GM12865 (cell line): ENCODE measurements at regions not wholly inside any gene's neighbourhood (a gene's known extent, or its start where the extent isn't known, plus 50 kb on each side); places are given as distances from the start of the nearest gene placed in this dataset.

Experiments used
- DNase-seq: peaks from one replicate; pipeline ENCODE4 v3.0.0; 2010; ENCODE audit warnings: low read depth
- H3K4me3 ChIP-seq: 2 replicates; pipeline ENCODE4 v1.5.1; 2011; ENCODE audit warnings: mild to moderate bottlenecking, low read depth, low read length, control low read depth
- TF ChIP-seq, protein P1 (sequence below): IDR thresholded peaks from 2 replicates; pipeline ENCODE4 v1.5.1; 2011; ENCODE audit warnings: low read length, control low read depth, low read depth, inconsistent platforms; ENCODE audit not compliant: insufficient read depth; ENCODE audit errors: missing control alignments

- H3K4me3 ChIP-seq = no peak overlapping the region
- no peak for DNase-seq
- TF ChIP-seq, protein P1, sequence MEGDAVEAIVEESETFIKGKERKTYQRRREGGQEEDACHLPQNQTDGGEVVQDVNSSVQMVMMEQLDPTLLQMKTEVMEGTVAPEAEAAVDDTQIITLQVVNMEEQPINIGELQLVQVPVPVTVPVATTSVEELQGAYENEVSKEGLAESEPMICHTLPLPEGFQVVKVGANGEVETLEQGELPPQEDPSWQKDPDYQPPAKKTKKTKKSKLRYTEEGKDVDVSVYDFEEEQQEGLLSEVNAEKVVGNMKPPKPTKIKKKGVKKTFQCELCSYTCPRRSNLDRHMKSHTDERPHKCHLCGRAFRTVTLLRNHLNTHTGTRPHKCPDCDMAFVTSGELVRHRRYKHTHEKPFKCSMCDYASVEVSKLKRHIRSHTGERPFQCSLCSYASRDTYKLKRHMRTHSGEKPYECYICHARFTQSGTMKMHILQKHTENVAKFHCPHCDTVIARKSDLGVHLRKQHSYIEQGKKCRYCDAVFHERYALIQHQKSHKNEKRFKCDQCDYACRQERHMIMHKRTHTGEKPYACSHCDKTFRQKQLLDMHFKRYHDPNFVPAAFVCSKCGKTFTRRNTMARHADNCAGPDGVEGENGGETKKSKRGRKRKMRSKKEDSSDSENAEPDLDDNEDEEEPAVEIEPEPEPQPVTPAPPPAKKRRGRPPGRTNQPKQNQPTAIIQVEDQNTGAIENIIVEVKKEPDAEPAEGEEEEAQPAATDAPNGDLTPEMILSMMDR = no peak
Observed at GRCh38 chr10:60677531-60678129, 100.6 kb upstream of the CDK1 start.

- TF ChIP-seq, protein P1 = no peak
- no peak overlapping the region for H3K4me3 ChIP-seq
- DNase-seq = no peak
Observed at GRCh38 chr10:60675236-60675635, 103.0 kb upstream of the CDK1 start.

DNA sequence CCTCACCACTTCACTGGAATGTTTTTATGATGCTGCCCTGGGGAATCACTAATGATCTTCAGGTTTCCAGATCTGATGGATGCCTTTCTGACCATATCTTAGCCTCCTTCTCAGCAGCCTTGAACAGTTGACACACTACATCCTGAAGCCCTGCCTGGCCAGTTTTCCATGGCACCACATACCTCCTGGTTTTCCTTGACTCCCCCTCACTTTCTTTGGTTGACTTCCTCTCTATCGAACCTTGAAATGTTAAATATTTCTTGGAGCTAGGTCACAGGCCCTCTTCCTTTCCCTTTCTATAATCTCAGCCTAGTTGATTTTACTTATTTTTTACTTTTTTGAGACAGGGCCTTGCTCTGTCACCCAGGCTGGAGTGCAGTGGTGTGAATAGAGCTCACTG lies 108.8 kb upstream of the CDK1 start:
- TF ChIP-seq, protein P1 = no peak
- DNase-seq = no peak
- no peak overlapping the region for H3K4me3 ChIP-seq

- TF ChIP-seq, protein P1 = no peak
- DNase-seq = no peak
- H3K4me3 ChIP-seq = no peak overlapping the region
Observed at GRCh38 chr10:60666221-60666620, 112.1 kb upstream of the CDK1 start.

DNA sequence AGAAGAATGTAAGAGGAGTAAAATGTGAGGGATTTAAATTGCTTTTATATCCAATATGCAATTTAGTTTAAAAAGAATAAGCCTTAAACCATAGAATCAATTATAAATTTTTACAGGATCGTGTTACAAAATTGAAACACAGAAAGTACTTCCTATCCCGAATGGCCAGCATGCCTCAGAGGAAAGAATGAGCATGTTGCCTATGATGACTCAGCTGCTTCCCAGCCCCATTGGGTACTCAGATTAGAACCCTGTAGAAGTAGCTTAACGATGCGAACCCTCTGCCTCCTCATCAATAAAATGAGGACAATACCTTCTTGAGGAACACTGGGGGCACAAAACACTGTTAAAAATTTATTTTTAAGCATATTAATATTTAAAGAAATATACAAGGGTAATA lies 113.4 kb upstream of the CDK1 start:
- H3K4me3 ChIP-seq = no peak overlapping the region
- TF ChIP-seq, protein P1 = no peak
- DNase-seq = no peak

DNA sequence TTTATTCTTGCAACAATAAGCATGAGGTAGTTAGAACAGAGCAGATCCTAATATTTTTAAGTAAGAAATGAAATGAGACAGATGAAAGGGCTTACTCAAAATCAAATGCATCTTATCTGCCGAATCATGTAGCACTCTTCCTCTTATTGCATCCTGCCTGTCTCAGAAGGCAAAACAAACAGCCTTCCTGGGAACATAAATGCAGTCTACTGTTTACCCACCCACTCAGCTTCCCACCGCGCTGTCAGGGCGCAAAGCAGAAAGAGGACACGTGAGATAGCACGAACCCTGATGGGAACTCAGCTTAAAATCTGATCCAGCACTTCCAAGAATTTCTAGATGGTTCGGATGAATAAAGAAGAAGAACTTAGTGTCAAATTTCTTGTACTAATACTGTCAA lies 114.4 kb upstream of the CDK1 start:
- TF ChIP-seq, protein P1 = no peak
- no peak overlapping the region for H3K4me3 ChIP-seq
- no peak for DNase-seq

GRCh38 chr10:60662917-60663614 lies 115.2 kb upstream of the CDK1 start:
- H3K4me3 ChIP-seq = no peak overlapping the region
- DNase-seq = no peak
- TF ChIP-seq, protein P1 = no peak
